Lower leg skin (tissue), 3 donors: ENCODE measurements at regions not wholly inside any gene's neighbourhood (a gene's known extent, or its start where the extent isn't known, plus 50 kb on each side); places are given as distances from the start of the nearest gene placed in this dataset.

Experiments used
- CTCF ChIP-seq, 3 donors: fragments of 450-650 bp; IDR thresholded peaks; one replicate each; pipeline ENCODE4 v1.5.1; 2016; ENCODE audit warnings: antibody characterized with exemption in 3 of 3, mild to moderate bottlenecking in 3 of 3, moderate library complexity in 2 of 3
- POLR2A ChIP-seq, 2 donors: fragments of 450-650 bp; IDR thresholded peaks; one replicate each; pipeline ENCODE4 v1.6.1; 2016 to 2017; ENCODE audit warnings: antibody characterized with exemption in 2 of 2, mild to moderate bottlenecking in 1 of 2, moderate library complexity in 1 of 2

DNA sequence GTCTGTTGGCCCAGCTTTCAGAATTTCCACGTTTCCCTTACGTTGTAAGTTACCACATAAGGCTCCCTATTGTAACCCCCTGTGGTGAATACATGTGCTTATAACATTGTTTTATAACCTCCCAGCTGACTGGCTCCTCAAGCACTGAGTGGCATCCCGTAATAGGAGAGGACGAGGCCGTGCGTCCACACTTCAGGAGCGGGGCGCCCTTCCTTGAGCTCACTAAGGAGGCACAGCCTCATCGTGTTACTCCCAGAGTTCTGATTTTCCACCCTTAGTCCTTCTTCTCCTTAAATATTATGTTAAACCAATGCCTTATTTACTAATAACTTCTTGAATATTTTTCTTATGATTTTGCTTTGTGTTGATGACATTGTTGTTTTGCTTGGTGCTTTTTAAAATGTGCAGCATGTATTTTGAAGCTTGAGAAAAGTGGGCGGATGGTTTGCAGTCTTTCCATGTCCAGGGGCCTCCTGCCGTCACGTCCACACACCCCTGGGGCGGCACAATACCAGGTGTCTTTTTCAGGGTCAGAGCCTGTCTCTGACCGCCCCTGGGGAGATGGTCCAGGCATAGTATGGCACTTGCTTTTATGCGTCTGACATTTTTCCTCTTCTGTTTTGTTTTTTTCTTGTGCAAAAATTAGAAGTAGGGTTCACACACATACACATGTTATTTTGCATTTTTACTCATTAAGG lies 181.8 kb downstream of the DLL1 start:
- TF ChIP-seq CTCF (IDR thresholded peaks at IDR 0.05) (no peak), POLR2A (IDR thresholded peaks at IDR 0.05) (no peak)
